Suppressor macrophage (primary cell): ENCODE measurements at regions not wholly inside any gene's neighbourhood (a gene's known extent, or its start where the extent isn't known, plus 50 kb on each side); places are given as distances from the start of the nearest gene placed in this dataset.

ENCODE experiments used
- DNase-seq, 4 experiments: peaks; one replicate each; pipeline ENCODE4 v3.0.0-alpha.2; 2020 to 2022

DNA sequence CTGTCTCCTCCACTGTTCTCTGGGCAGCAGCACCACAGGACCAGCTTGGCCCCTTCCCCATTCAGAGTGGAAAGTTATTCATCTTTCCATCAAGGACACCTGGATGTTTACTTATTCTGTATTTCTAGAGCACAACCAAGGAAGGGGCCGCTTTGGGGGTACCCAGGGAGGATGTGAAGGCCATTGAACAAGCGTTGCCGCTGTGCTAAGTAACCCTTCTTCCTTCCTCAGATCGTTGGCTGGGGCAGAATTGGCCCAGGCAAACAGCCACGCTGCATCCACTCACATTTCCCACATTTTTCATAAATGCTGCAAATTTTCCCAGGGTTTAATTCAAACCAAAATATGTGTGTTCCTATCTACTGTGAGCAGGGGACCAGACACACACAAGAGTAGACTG, 76.2 kb upstream of the NPAS2 start:
- no peak for DNase-seq

- no peak for DNase-seq
Observed at GRCh38 chr2:100744184-100744583, 75.8 kb upstream of the NPAS2 start.

DNA sequence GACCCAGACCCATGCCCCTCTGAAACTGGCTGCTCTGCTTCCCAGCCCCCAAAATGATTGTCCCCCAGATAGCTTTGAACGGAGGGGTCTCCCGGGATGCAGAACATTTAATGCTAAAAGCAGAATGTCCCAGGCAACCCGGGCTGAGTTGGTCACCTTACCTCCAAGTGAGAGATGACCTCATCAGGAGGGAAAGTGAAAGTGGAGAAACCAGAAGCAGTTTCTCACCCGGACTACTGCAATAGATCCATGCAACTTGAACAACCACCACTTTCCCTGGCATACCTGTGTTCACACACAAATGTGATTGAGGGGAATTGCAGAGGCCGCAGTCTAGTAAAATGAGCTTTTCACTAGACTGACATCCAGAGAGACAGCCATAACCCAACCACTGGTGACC, 75.3 kb upstream of the NPAS2 start:
- DNase-seq: peak in 2 of 4 experiments; percentile 10 to 14

GRCh38 chr2:100745604-100746003, 74.3 kb upstream of the NPAS2 start:
- DNase-seq: no peak

DNA sequence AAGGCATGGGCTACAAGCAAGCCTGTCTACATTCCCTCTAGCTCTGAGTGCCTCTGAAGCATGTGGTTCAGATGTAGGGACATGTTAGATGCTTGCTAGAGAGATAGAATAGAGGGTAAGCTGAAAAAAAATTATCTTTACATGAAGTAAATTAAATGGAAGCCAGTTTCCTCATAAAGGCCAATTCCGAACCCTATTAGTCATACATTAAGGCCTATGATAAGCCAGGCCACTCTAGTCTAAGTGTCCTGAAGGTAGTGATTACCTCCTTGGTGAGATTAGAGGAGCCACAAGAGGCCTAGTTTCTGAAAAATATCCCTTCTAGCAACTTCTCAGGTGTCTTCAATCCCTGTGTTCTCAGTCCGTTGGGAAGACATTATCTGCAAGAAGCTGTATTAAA, 72.4 kb upstream of the NPAS2 start:
- no peak for DNase-seq

DNA sequence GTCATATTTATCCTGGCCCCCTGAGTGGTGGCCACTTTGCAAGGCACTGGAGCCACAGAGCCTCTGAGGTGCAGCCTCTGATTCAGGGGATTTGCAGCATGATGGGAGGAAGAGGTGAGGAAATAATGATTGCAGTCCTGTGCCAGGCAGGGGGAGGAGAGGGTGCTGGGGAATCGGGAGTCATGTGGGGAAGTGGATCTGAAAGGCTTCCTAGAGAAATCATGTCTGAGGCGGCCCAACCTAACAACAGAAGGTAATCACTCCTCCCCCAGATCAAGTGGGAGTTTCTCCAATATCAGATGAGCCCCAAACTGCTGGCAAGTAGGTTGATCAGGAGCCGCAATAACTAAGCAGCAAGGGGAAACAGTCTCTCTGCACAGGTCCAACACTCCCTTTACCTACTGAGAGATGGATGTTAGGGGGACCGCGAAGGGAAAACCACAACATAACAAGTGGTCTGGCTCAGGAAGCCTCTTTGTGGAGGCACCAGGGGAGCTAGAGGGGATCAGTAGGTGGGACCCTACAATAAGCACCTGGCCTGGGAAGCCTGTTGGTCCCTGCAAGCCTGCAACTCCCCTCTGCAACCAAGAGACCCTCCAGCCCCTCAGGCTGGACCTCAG, 71.8 kb upstream of the NPAS2 start:
- peak in 2 of 4 experiments; percentile 21 to 38 for DNase-seq

DNA sequence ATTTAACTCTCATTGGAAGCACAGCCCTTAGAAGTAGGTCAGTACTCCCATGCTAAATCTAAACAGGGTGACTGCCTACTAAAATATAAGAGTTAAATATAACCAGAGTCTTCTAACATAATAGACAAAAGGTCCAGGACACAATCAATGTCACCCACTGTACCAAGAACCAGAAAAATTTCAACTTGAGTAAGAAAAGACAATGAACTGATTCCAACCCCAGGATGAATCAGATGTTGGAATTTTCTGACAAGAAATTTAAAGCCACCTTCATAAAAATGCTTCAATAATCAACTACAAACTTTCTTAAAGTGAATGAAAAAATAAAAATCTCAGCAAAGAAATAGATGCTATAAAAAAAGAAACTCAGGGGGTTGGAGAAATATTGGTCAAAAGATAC, 71.3 kb upstream of the NPAS2 start:
- DNase-seq: no peak

GRCh38 chr2:100749771-100750542, 70.0 kb upstream of the NPAS2 start:
- DNase-seq: peak in 3 of 4 experiments; percentile 12 to 46 (median 26)

DNA sequence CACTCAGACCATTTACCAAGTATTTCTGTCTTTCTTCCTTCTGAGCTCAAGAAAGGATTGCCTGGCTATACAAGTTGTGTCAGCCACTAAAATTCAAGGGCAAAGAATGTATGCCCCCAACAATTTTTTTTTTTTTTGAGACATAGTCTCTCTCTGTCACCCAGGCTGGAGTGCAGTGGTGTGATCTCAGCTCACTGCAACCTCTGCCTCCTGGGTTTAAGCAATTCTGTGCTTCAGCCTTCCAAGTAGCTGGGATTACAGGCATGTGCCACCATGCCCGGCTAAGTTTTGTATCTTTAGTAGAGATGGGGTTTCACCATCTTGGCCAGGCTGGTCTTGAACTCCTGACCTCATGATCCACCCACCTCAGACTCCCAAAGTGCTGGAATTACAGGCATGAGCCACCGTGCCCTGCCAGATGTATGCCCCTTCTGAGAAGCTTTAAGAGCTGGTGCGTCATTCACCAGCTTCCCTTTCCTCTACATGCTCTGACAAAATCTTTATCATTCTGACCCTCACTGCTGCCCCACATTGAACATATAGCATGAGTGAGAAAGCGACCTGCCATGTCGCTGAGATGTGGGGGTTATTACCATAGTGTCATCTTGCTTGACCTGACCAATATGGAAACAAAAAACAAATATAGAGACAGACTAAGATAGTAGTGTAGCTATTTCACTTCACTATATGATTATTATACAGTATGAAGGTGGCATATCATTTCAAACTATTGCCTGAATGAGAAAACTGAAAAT, 67.9 kb upstream of the NPAS2 start:
- DNase-seq: peak; percentile 51 to 77 (median 57)

DNA sequence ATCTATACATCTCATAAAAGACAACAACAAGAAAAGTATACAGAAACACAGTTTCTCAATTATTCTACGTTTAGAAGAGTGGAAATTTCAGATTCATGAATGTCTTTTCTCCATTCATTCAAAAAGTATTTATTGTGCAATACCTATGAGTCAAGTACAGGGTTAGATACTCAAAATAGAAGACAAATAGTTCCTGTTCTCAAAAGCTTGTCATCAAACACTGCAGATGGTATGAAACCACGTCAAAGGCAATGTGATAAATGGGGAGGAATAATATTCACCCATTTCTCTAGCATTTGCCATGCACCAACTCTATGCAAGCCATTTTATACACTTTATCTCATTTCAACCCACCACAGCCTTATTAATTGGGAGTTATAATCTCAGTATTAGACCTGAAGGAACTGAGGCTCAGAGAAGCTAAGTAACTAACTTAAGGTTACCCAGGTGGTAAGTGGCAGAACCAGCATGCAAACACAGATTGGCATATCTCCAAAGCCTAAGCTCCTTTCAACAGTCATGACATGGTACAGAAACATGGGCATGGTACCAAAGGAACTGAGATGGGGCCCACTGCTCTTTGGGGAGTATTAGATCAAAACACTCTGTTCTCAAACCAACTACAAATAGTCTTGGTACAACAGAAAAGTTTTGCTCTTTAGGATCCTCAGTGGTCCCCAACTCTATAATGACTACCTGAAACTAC, 67.2 kb upstream of the NPAS2 start:
- DNase-seq: peak; percentile 27 to 86 (median 68)

- DNase-seq: no peak
Observed at GRCh38 chr2:100753444-100753843, 66.5 kb upstream of the NPAS2 start.

DNA sequence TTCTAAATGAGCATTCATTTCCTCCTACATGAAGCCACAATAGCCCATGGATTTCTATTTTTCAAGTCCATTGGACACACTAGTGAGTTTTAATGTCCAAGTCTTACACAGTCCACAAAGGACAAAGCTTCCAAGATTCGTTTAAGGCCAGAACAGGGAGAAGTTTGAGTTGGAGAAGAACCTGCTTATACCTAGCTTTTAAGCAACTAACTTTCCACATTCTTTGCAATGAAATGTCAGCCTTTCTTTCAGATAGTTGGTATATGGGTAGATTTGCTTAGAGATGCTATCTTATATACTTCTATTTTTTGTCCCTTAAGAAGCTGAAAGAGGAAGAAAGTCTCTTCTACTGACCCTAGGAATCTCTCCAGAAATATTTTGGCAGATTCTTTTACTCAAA, 66.1 kb upstream of the NPAS2 start:
- no peak for DNase-seq

DNA sequence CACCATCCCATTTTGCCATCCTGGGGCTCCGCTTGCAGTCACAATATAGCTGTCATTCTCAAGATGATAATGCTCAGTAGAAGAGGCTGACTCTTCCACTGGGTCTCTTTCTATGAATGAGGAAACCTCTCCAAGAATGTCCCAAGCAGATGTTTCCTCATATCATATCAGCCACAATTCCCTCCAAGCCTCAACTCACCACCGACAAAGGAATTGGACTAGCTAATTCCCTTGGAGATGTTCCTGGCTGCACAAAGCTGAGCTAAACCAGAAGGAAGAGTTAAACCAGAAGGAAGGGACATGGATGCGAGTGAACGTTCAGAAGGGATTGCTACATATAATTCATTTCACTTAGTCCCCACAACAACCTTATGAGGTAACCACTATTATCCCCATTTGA, 65.0 kb upstream of the NPAS2 start:
- DNase-seq: peak in 1 of 4 experiments; percentile 9

DNA sequence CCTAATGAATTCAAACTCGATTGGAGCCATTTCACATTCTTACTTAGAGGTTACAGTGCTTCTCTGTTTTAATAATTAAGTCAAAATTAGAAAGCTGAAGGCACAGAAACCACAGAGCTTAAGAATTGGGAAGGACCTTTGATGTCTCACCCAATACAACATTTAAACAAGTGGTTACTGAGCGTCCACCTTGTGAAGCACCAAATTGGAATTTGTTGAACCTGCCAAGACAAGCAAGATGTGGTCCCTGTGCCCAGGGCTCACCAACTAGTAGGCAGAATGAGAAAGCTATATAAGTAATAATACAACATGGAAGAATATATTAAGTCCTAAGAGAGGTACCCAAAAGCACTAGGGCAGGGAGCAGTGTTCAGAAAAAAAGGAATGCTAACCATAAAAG, 64.5 kb upstream of the NPAS2 start:
- DNase-seq: no peak

GRCh38 chr2:100756704-100757103, 63.2 kb upstream of the NPAS2 start:
- no peak for DNase-seq

DNA sequence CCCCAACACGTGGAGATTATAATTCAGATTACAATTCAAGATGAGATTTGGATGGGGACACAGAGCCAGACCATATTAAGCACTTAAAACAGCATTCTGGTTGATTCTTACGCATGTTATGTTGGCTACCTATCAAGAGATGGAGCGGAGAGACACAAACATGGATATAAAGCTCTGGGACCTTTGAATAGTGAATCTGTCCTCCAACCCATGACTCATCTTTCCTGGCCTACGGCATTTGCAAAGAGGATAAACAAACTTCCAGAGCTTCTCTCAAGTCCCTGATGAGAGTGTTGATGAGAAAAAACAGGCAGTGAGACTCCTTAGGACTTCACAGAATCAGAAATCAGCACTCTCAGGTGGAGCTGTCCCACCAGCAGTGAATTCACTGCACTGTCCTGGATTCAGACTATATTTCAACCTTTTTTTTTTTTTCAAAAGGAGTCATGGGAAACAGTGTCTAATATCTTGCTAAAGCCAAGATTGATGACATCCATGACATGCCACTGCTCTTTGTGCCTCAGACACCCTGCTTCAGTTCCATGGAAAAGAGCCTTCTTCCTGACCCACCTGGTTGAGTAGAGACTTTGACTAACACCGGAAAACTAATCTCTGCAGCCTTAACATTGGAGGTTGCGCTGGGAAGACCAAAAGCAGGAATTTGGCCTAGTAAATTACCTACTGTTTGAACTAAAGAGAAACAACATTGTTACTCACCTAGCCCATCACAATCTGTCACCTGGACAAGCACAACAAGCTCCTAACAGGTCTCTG, 62.1 kb upstream of the NPAS2 start:
- no peak for DNase-seq

- DNase-seq: no peak
Observed at GRCh38 chr2:100759901-100760300, 60.0 kb upstream of the NPAS2 start.

GRCh38 chr2:100761365-100761764, 58.6 kb upstream of the NPAS2 start:
- no peak for DNase-seq

DNA sequence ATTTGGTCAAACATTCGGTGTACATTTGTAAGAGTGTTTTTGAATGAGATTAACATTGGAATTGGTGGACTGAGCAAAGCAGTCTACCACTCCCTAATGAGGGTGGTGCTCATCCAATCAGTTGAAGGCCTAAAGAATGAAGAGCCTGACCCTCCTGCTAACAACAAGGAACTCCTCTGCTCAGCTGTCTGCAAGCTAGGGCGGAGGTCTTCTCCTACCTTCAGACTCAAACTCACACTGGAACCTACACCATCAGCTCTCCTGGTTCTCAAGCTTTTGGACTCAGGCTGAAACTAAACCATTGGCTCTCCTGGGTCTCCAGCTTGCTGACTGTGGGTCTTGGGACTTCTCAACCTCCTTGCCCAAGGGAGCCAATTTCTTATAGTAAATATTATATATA, 55.5 kb upstream of the NPAS2 start:
- no peak for DNase-seq

DNA sequence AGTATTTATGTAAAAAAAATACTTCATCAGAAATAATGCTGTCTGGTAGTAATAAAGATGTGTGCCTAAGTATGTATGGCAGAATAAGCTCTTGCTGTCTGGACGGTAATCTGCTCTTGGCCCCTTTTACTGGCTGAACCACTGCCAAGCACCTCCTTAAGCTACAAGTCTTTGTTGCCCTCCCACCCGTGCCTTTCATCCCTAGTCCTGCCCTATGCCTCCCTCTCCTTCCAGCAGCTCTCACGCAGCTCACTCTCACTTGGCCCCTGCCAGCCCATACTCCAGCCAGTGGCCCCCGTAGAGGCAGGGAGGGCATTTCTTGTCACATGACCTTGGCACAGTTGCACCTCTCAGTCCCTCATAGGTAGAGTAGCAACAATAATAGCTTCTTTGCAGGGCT, 54.5 kb upstream of the NPAS2 start:
- no peak for DNase-seq

- no peak for DNase-seq
Observed at GRCh38 chr2:100766256-100766655, 53.7 kb upstream of the NPAS2 start.

- DNase-seq: no peak
Observed at GRCh38 chr2:100766806-100767205, 53.1 kb upstream of the NPAS2 start.
